Mesothelial cell of epicardium (in vitro differentiated cells): ENCODE measurements at regions not wholly inside any gene's neighbourhood (a gene's known extent, or its start where the extent isn't known, plus 50 kb on each side); places are given as distances from the start of the nearest gene placed in this dataset.
"Not testable (repeated sequence)": the region's sequence is repeated elsewhere in the genome, so short reads cannot be mapped to it uniquely, and the experiment has no call there.

Experiments
- DNase-seq, 2 experiments: peaks; one replicate each; pipeline ENCODE4 v3.0.0; 2021; ENCODE audit warnings: low spot score in 2 of 2; ENCODE audit not compliant: unreplicated experiment in 2 of 2
- H3K27ac Mint-ChIP-seq: 2 replicates; pipeline ENCODE4 v1.8.0; 2021; ENCODE audit warnings: mixed read lengths
- H3K27me3 Mint-ChIP-seq: 2 replicates; pipeline ENCODE4 v1.8.0; 2021; ENCODE audit warnings: low read depth, mixed read lengths
- H3K36me3 Mint-ChIP-seq: 2 replicates; pipeline ENCODE4 v1.8.0; 2021; ENCODE audit warnings: mixed read lengths
- H3K4me1 Mint-ChIP-seq: 2 replicates; pipeline ENCODE4 v1.8.0; 2021; ENCODE audit warnings: mixed read lengths
- H3K4me3 Mint-ChIP-seq: 2 replicates; pipeline ENCODE4 v1.8.0; 2021; ENCODE audit warnings: mild to moderate bottlenecking, moderate library complexity, mixed read lengths
- H3K9me3 Mint-ChIP-seq: 2 replicates; pipeline ENCODE4 v1.8.0; 2021; ENCODE audit warnings: mixed read lengths
- CTCF ChIP-seq: fragments of 200-600 bp; sonication (generic); IDR thresholded peaks from one replicate; pipeline ENCODE4 v1.5.0; 2021; ENCODE audit warnings: antibody characterized with exemption; ENCODE audit not compliant: unreplicated experiment

GRCh38 chrX:81390237-81390636 lies 188.3 kb downstream of the SH3BGRL start:
- TF ChIP-seq CTCF: no peak
- Mint-ChIP-seq H3K4me1 (no peaks in the 10 kb centered on the region), H3K4me3 (no peak overlapping the region), H3K36me3 (no peaks in the 10 kb centered on the region), H3K27me3 (no peaks in the 10 kb centered on the region), H3K9me3 (peaks cover 78% of the 10 kb centered on the region), H3K27ac (no peak overlapping the region)
- no peak for DNase-seq

- Mint-ChIP-seq H3K27me3 (no peaks in the 10 kb centered on the region), H3K9me3 (peaks cover 56% of the 10 kb centered on the region), H3K4me3 (no peak overlapping the region), H3K27ac (no peak overlapping the region), H3K36me3 (no peaks in the 10 kb centered on the region), H3K4me1 (no peaks in the 10 kb centered on the region)
- DNase-seq: no peak
- no peak for TF ChIP-seq CTCF
Observed at GRCh38 chrX:81392396-81392795, 190.5 kb downstream of the SH3BGRL start.

GRCh38 chrX:81405781-81406180 lies 203.9 kb downstream of the SH3BGRL start:
- no peak for DNase-seq
- Mint-ChIP-seq H3K36me3 (no peaks in the 10 kb centered on the region), H3K27me3 (no peaks in the 10 kb centered on the region), H3K9me3 (peaks cover 27% of the 10 kb centered on the region), H3K4me1 (no peaks in the 10 kb centered on the region), H3K27ac (no peak overlapping the region), H3K4me3 (no peak overlapping the region)
- no peak for TF ChIP-seq CTCF

GRCh38 chrX:81411517-81411916 lies 209.6 kb downstream of the SH3BGRL start:
- H3K4me3 Mint-ChIP-seq: no peak overlapping the region
- no peak for DNase-seq
- peaks cover 22% of the 10 kb centered on the region for H3K9me3 Mint-ChIP-seq
- no peak overlapping the region for H3K27ac Mint-ChIP-seq
- no peaks in the 10 kb centered on the region for H3K4me1 Mint-ChIP-seq
- no peaks in the 10 kb centered on the region for H3K36me3 Mint-ChIP-seq
- no peaks in the 10 kb centered on the region for H3K27me3 Mint-ChIP-seq
- TF ChIP-seq CTCF: no peak

GRCh38 chrX:81412428-81412827 lies 210.5 kb downstream of the SH3BGRL start:
- no peaks in the 10 kb centered on the region for H3K4me1 Mint-ChIP-seq
- no peaks in the 10 kb centered on the region for H3K36me3 Mint-ChIP-seq
- DNase-seq: no peak
- peaks cover 26% of the 10 kb centered on the region for H3K9me3 Mint-ChIP-seq
- no peak overlapping the region for H3K4me3 Mint-ChIP-seq
- no peak overlapping the region for H3K27ac Mint-ChIP-seq
- TF ChIP-seq CTCF: no peak
- no peaks in the 10 kb centered on the region for H3K27me3 Mint-ChIP-seq

- not testable (repeated sequence) for DNase-seq, H3K27ac Mint-ChIP-seq, H3K4me3 Mint-ChIP-seq, H3K4me1 Mint-ChIP-seq, H3K27me3 Mint-ChIP-seq, H3K36me3 Mint-ChIP-seq
- H3K9me3 Mint-ChIP-seq: peaks cover 26% of the 10 kb centered on the region
Observed at GRCh38 chrX:81412857-81413256, 211.0 kb downstream of the SH3BGRL start.
